Stimulated activated effector memory CD8-positive, alpha-beta T cell treated with anti-CD3 and anti-CD28 coated beads, Interleukin-12 subunit alpha, Interleukin-12 subunit beta, amount 100 ng/mL, for 72 hours (primary cell): ENCODE measurements at regions not wholly inside any gene's neighbourhood (a gene's known extent, or its start where the extent isn't known, plus 50 kb on each side); places are given as distances from the start of the nearest gene placed in this dataset.

Experiments
- ATAC-seq: fragments of 150-1000 bp; cut with Tn5 transposase; 2 replicates; pipeline ENCODE4 v1.10.0; 2021
- DNase-seq, 2 donors: peaks; one replicate each; pipeline ENCODE4 v3.0.0; 2021 to 2022; ENCODE audit warnings: low spot score in 2 of 2
- H3K27ac Mint-ChIP-seq: one replicate; pipeline ENCODE4 v1.8.0; 2022; ENCODE audit warnings: mild to moderate bottlenecking, mixed read lengths
- H3K36me3 Mint-ChIP-seq: one replicate; pipeline ENCODE4 v1.8.0; 2022; ENCODE audit warnings: mild to moderate bottlenecking, mixed read lengths
- H3K4me1 Mint-ChIP-seq: one replicate; pipeline ENCODE4 v1.8.0; 2022; ENCODE audit warnings: mixed read lengths
- H3K4me3 Mint-ChIP-seq: one replicate; pipeline ENCODE4 v1.8.0; 2022; ENCODE audit warnings: mild to moderate bottlenecking, mixed read lengths
- H3K9me3 Mint-ChIP-seq: one replicate; pipeline ENCODE4 v1.8.0; 2022; ENCODE audit warnings: mixed read lengths

- ATAC-seq: peak; percentile 54
- DNase-seq: no peak
- Mint-ChIP-seq H3K36me3 (peaks cover 39% of the 10 kb centered on the region), H3K4me3 (no peak overlapping the region), H3K4me1 (peaks cover 51% of the 10 kb centered on the region), H3K9me3 (peaks cover 7% of the 10 kb centered on the region), H3K27ac (peak overlapping the region; percentile 41)
Measured at GRCh38 chr22:25484521-25485315, 79.8 kb upstream of the GRK3 start.

DNA sequence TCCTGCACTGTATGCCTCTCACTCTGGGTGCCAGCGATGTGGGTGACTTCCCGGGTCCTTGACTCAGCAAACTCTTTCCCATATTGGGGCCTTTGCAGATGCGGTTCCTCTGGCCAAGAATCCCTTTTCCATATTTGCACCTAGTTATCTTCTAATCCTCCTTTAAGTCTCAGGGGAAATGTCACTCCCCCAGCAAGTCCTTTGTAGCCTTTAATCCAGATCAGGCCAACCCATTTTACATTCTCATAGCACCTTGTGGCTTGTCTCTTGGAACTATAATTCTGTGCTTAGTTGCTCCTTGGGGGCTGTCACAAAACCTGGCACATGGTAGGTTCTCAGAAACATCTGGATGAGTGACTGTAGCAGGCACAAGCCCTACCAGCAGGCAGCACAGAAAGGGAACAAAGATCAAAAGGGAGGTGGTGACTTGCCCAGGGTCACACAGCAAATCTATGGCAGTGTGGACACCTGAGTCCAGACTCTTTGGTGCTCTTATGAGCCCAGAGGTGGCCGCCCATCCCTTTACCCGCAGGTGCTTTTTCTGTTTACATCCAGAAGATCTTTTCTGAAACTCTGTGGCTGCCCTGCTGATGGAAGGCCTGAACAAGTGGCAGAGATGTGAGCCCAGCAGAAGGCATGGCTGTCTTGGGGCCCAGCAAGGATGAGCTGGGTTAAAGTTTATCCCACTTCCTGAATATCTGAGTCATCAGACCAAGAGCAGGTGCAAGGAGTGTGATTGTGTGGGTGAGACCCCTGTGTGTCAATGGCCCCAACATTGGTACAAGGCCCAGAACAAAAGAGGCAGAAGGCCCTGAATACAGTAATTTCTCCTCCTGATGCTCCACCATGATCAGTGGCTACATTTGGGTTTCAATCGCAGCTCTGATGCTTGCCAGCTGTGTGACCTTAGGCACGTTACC lies 78.6 kb upstream of the GRK3 start:
- H3K27ac Mint-ChIP-seq: peak overlapping the region; percentile 91
- ATAC-seq: peak; percentile 73
- peaks cover 7% of the 10 kb centered on the region for H3K9me3 Mint-ChIP-seq
- H3K4me3 Mint-ChIP-seq: no peak overlapping the region
- peaks cover 51% of the 10 kb centered on the region for H3K4me1 Mint-ChIP-seq
- no peak for DNase-seq
- H3K36me3 Mint-ChIP-seq: peaks cover 39% of the 10 kb centered on the region

DNA sequence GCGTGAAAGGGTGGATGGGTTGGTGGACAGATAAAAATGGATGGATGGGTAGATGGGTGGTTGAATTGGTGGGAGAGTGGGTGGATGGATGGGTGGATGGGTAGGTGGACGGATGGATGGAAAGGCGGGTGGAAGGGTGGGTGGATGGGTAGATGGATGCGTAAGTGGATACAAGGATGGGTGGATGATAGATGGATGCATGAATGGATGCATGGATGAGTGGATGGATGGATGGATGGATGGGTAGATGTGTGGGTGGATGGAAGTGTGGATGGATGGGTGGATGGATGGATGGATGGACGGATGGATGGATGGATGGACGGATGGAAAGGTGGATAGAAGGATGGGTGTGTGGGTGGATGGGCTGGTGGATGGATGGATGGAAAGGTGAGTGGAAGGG lies 77.0 kb upstream of the GRK3 start:
- peaks cover 51% of the 10 kb centered on the region for H3K4me1 Mint-ChIP-seq
- peak overlapping the region; percentile 91 for H3K27ac Mint-ChIP-seq
- H3K9me3 Mint-ChIP-seq: peaks cover 7% of the 10 kb centered on the region
- ATAC-seq (no peak), DNase-seq (no peak)
- H3K36me3 Mint-ChIP-seq: peaks cover 38% of the 10 kb centered on the region
- peak overlapping the region; percentile 13 for H3K4me3 Mint-ChIP-seq

GRCh38 chr22:25488244-25489020 lies 76.0 kb upstream of the GRK3 start:
- Mint-ChIP-seq H3K9me3 (peaks cover 7% of the 10 kb centered on the region), H3K27ac (peak overlapping the region; percentile 91), H3K4me3 (peak overlapping the region; percentile 13), H3K36me3 (peaks cover 32% of the 10 kb centered on the region), H3K4me1 (peaks cover 51% of the 10 kb centered on the region)
- peak in 1 of 2 donors; percentile 23 for DNase-seq
- peak; percentile 72 for ATAC-seq

DNA sequence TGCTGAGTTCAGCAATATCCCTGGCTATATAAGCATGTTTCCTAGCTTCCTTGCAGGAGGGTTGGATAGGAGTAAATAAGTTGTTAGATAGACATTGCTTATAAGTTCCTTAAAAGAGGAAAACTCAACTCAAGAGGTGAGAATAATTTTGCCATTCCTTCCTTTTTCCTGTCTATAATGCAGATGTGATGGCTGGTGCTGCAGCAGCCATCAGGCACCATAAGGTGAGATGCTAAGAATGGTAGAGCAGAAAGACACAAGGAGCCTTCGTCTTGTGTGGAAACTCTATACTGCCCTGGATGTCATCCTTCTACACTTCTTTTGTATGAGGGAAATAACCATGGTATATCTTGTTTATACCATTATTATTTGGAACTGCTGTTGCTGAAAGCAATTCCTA lies 74.5 kb upstream of the GRK3 start:
- no peak for DNase-seq
- no peak for ATAC-seq
- Mint-ChIP-seq H3K4me1 (peaks cover 54% of the 10 kb centered on the region), H3K4me3 (no peak overlapping the region), H3K27ac (no peak overlapping the region), H3K36me3 (peaks cover 26% of the 10 kb centered on the region), H3K9me3 (peaks cover 7% of the 10 kb centered on the region)

- no peak overlapping the region for H3K4me3 Mint-ChIP-seq
- H3K4me1 Mint-ChIP-seq: peaks cover 47% of the 10 kb centered on the region
Measured at GRCh38 chr22:25490896-25491295, 73.6 kb upstream of the GRK3 start.

DNA sequence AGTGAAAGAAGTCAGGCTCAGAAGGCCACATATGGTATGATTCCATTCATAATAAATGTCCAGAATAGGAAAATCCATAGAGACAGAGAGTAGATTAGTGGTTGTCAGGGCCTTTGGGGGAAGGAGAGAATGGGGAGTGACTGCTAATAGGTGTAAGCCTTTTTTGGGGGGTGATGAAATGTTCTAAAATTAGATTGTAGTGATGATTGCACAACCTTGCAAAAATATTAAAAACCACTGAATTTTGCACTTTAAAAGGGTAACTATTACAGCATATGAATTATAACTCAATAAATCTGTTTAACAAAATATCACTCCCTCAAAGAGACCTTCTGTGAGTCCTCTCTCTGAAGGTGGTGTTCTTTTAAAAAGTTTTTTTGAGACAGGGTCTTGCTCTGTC lies 72.3 kb upstream of the GRK3 start:
- H3K4me3 Mint-ChIP-seq: no peak overlapping the region
- no peak overlapping the region for H3K27ac Mint-ChIP-seq
- peaks cover 15% of the 10 kb centered on the region for H3K36me3 Mint-ChIP-seq
- ATAC-seq: no peak
- peaks cover 4% of the 10 kb centered on the region for H3K9me3 Mint-ChIP-seq
- no peak for DNase-seq
- H3K4me1 Mint-ChIP-seq: peaks cover 34% of the 10 kb centered on the region

More at GRCh38 chr22:25490896-25491295, 73.6 kb upstream of the GRK3 start:
- Mint-ChIP-seq H3K9me3 (peaks cover 7% of the 10 kb centered on the region), H3K36me3 (peaks cover 20% of the 10 kb centered on the region), H3K27ac (no peak overlapping the region)
- ATAC-seq (no peak), DNase-seq (no peak)

GRCh38 chr22:25492841-25493734 lies 71.4 kb upstream of the GRK3 start:
- H3K36me3 Mint-ChIP-seq: peaks cover 10% of the 10 kb centered on the region
- H3K4me1 Mint-ChIP-seq: peaks cover 25% of the 10 kb centered on the region
- DNase-seq: no peak
- no peak overlapping the region for H3K27ac Mint-ChIP-seq
- H3K9me3 Mint-ChIP-seq: no peaks in the 10 kb centered on the region
- no peak overlapping the region for H3K4me3 Mint-ChIP-seq
- no peak for ATAC-seq

DNA sequence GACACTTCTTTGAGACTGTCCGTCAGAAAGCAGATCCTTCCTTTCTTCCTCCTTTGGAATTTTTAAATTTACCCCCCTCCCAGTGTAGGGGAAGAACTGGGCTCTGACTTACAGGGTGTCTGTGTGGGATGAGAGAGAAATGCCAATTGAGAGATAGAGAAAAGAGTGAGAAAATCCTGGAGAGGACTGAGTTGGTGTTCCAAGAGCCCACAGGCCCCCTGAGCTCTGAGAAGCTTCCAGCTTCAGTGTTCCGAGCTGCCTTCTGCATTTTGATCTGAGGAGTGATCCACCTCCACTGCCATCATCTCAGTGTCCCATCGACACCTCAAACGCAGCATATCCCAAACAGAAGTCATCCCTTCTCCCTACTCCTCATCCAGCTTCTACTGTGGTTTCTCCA lies 70.7 kb upstream of the GRK3 start:
- peaks cover 18% of the 10 kb centered on the region for H3K4me1 Mint-ChIP-seq
- H3K27ac Mint-ChIP-seq: no peak overlapping the region
- DNase-seq (no peak), ATAC-seq (no peak)
- H3K4me3 Mint-ChIP-seq: no peak overlapping the region
- H3K9me3 Mint-ChIP-seq: no peaks in the 10 kb centered on the region
- H3K36me3 Mint-ChIP-seq: peaks cover 6% of the 10 kb centered on the region

GRCh38 chr22:25494774-25495173 lies 69.7 kb upstream of the GRK3 start:
- Mint-ChIP-seq H3K36me3 (peaks cover 6% of the 10 kb centered on the region), H3K9me3 (no peaks in the 10 kb centered on the region), H3K4me3 (no peak overlapping the region), H3K4me1 (peaks cover 14% of the 10 kb centered on the region), H3K27ac (no peak overlapping the region)
- peak; percentile 67 for ATAC-seq
- no peak for DNase-seq

DNA sequence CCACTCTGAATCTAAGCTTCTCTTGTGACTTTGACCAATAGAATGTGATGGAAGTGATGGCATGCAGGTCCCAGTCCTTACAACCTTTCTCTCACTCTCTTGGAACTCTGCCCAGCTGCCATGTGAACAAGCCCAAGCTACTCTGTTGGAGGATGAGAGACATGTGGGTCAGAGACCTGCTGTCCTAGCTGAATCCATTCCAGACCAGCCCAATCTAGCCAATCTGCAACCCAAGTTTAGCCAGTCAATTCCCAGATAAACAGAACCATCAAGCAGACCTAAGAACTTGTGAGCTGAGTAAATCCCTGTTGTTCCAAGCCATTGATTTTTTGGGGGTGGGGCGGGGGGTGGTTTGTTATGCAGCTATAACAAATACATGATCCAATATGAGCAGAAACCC lies 69.2 kb upstream of the GRK3 start:
- H3K36me3 Mint-ChIP-seq: peaks cover 6% of the 10 kb centered on the region
- DNase-seq (no peak), ATAC-seq (no peak)
- H3K4me3 Mint-ChIP-seq: no peak overlapping the region
- H3K9me3 Mint-ChIP-seq: no peaks in the 10 kb centered on the region
- no peak overlapping the region for H3K27ac Mint-ChIP-seq
- H3K4me1 Mint-ChIP-seq: peaks cover 14% of the 10 kb centered on the region

DNA sequence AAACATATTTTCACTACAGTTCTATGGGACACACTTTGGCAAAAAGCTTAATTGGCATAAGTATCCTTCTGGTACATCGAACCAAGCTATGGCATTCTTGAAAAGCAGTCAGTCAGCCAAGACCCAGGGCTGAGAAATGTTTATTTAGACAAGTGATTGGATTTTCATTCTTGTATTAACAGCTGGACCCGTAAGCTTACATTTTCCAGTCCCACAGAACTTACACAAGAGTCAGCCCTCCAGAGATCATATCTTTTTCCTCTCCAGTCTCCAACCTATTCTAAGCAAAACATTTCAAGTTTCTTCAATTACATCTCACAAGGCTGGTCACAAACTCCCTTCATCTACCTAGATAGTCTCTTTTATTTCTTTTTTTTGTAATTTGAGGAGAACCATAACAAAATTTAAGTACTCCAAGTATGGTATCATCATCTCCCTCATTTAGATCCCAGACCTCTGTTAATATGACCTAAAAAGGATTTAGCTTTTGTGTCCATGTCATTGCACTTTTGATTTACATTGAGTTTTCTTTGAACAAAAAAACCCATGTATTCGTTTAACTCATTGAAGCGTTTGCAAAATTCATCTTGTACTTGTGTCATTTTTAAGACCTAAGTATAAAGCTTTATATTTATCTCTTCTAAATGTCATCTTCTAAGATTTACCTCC lies 67.9 kb upstream of the GRK3 start:
- H3K27ac Mint-ChIP-seq: no peak overlapping the region
- peaks cover 3% of the 10 kb centered on the region for H3K36me3 Mint-ChIP-seq
- DNase-seq: no peak
- ATAC-seq: no peak
- peaks cover 14% of the 10 kb centered on the region for H3K4me1 Mint-ChIP-seq
- no peak overlapping the region for H3K4me3 Mint-ChIP-seq
- H3K9me3 Mint-ChIP-seq: no peaks in the 10 kb centered on the region

DNA sequence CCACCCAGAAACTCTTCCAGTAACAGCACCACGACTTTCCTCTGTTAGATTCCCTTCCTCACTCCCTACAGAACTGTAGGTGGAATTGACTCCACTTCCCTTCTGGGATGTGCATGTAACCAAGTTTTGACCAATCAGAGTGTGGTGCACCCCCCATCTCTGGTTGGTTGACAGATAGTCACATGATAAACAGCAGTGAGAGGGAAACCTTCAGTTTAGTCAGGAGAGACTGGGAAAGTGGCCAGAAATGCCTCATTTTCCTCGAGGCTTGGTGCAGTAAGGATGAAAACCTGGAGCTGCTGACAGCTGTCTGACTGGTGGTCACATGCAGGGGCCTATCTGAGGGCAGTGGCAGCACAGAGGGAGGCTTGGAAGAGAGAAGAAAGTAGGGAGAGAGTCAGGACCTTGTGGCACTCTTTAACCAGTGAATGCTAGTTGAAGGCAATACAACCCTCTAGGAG lies 67.3 kb upstream of the GRK3 start:
- Mint-ChIP-seq H3K4me3 (no peak overlapping the region), H3K27ac (no peak overlapping the region), H3K36me3 (no peaks in the 10 kb centered on the region), H3K4me1 (peaks cover 14% of the 10 kb centered on the region), H3K9me3 (no peaks in the 10 kb centered on the region)
- ATAC-seq (no peak), DNase-seq (no peak)

DNA sequence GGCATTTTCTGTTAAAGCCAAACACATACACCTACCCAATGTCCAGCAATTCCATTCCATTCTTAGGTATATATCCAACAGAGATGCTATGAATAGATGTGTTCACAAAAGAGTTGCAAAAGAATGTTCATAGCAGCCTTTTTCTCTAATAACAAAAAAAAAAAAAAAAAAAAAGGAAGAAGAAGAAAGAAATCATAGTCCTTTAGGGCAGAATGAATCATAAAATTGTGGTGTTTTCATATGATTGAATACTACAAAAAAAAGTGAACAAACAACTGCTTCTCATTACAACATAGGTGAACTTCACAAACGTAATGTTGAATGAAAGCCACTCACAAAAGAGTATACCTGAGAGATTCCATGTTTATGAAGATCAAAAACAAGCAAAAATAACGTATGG lies 66.8 kb upstream of the GRK3 start:
- H3K36me3 Mint-ChIP-seq: no peaks in the 10 kb centered on the region
- no peaks in the 10 kb centered on the region for H3K9me3 Mint-ChIP-seq
- no peak overlapping the region for H3K4me3 Mint-ChIP-seq
- H3K27ac Mint-ChIP-seq: no peak overlapping the region
- ATAC-seq (no peak), DNase-seq (no peak)
- peaks cover 14% of the 10 kb centered on the region for H3K4me1 Mint-ChIP-seq
